ENCODE measurements at regions not wholly inside any gene's neighbourhood (a gene's known extent, or its start where the extent isn't known, plus 50 kb on each side); places are given as distances from the start of the nearest gene placed in this dataset.

GRCh38 chr1:10905841-10906655 is 106.4 kb upstream of the TARDBP start:
- no peaks in the 10 kb centered on the region for H3K9me3 Mint-ChIP-seq
- no peaks in the 10 kb centered on the region for H3K27me3 ChIP-seq (ENCODE audit: control insufficient read depth, insufficient read depth, low read length, poor library complexity, severe bottlenecking)
- H3K36me3 Mint-ChIP-seq (ENCODE audit: low read depth): no peaks in the 10 kb centered on the region
- no peak overlapping the region for H3K4me3 ChIP-seq (ENCODE audit: low read length)
- 80 to 85% methylated on average over 1 to 16 of the region's 16 CpGs for WGBS, 2 experiments (ENCODE audit: insufficient coverage in 1 of 2, insufficient read length in 1 of 2)
- no peaks in the 10 kb centered on the region for H3K9me3 ChIP-seq (ENCODE audit: control insufficient read depth, low read length)
- peaks cover 15% of the 10 kb centered on the region for H3K4me1 Mint-ChIP-seq
- DNase-seq: peak; percentile 56
- no peak overlapping the region for H3K9ac ChIP-seq (ENCODE audit: extremely low read depth, low read length, poor library complexity, severe bottlenecking)
- peaks cover 18% of the 10 kb centered on the region for H3K27me3 Mint-ChIP-seq (ENCODE audit: insufficient read depth)
- no peak overlapping the region for H3K4me3 Mint-ChIP-seq
- no peaks in the 10 kb centered on the region for H3K36me3 ChIP-seq (ENCODE audit: control insufficient read depth, insufficient read depth, low read length)
- TF ChIP-seq CTCF (conservative IDR thresholded peaks at IDR 0.05): no peak
- no peak overlapping the region for H3K27ac ChIP-seq (ENCODE audit: low read depth, low read length)
- H3K4me1 ChIP-seq (ENCODE audit: control insufficient read depth, insufficient read depth, low read length): peaks cover under 1% of the 10 kb centered on the region
- H3K27ac Mint-ChIP-seq: no peak overlapping the region

GRCh38 chr1:10906866-10907519 is 105.5 kb upstream of the TARDBP start:
- Mint-ChIP-seq H3K9me3 (no peaks in the 10 kb centered on the region), H3K4me1 (peaks cover 14% of the 10 kb centered on the region), H3K27ac (no peak overlapping the region), H3K27me3 (ENCODE audit: insufficient read depth) (peaks cover 15% of the 10 kb centered on the region), H3K36me3 (ENCODE audit: low read depth) (no peaks in the 10 kb centered on the region), H3K4me3 (no peak overlapping the region)
- Histone ChIP-seq H3K27ac (ENCODE audit: low read depth, low read length) (no peak overlapping the region), H3K4me3 (ENCODE audit: low read length) (no peak overlapping the region), H3K9ac (ENCODE audit: extremely low read depth, low read length, poor library complexity, severe bottlenecking) (no peak overlapping the region), H3K27me3 (ENCODE audit: control insufficient read depth, insufficient read depth, low read length, poor library complexity, severe bottlenecking) (no peaks in the 10 kb centered on the region), H3K4me1 (ENCODE audit: control insufficient read depth, insufficient read depth, low read length) (no peaks in the 10 kb centered on the region), H3K9me3 (ENCODE audit: control insufficient read depth, low read length) (no peaks in the 10 kb centered on the region), H3K36me3 (ENCODE audit: control insufficient read depth, insufficient read depth, low read length) (no peaks in the 10 kb centered on the region)
- DNase-seq: peak; percentile 52
- TF ChIP-seq CTCF (conservative IDR thresholded peaks at IDR 0.05): no peak
- 87 to 95% methylated on average over 6 to 14 of the region's 14 CpGs for WGBS, 2 experiments (ENCODE audit: insufficient coverage in 1 of 2, insufficient read length in 1 of 2)

GRCh38 chr1:10908266-10908665 is 104.2 kb upstream of the TARDBP start:
- Histone ChIP-seq H3K27ac (ENCODE audit: low read depth, low read length) (no peak overlapping the region), H3K4me1 (ENCODE audit: control insufficient read depth, insufficient read depth, low read length) (no peaks in the 10 kb centered on the region), H3K36me3 (ENCODE audit: control insufficient read depth, insufficient read depth, low read length) (no peaks in the 10 kb centered on the region), H3K4me3 (ENCODE audit: low read length) (no peak overlapping the region), H3K9me3 (ENCODE audit: control insufficient read depth, low read length) (no peaks in the 10 kb centered on the region), H3K9ac (ENCODE audit: extremely low read depth, low read length, poor library complexity, severe bottlenecking) (no peak overlapping the region), H3K27me3 (ENCODE audit: control insufficient read depth, insufficient read depth, low read length, poor library complexity, severe bottlenecking) (no peaks in the 10 kb centered on the region)
- WGBS, 2 experiments (ENCODE audit: insufficient coverage in 1 of 2, insufficient read length in 1 of 2): 33 to 44% methylated on average over 2 to 6 of the region's 6 CpGs
- Mint-ChIP-seq H3K9me3 (no peaks in the 10 kb centered on the region), H3K27me3 (ENCODE audit: insufficient read depth) (peaks cover 4% of the 10 kb centered on the region), H3K36me3 (ENCODE audit: low read depth) (no peaks in the 10 kb centered on the region), H3K27ac (no peak overlapping the region), H3K4me1 (peaks cover 14% of the 10 kb centered on the region), H3K4me3 (no peak overlapping the region)
- peak; percentile 73 for DNase-seq
- TF ChIP-seq CTCF (conservative IDR thresholded peaks at IDR 0.05): no peak

Data from endodermal cell (in vitro differentiated cells).